HFF-Myc (cell line): ENCODE measurements at regions not wholly inside any gene's neighbourhood (a gene's known extent, or its start where the extent isn't known, plus 50 kb on each side); places are given as distances from the start of the nearest gene placed in this dataset.

Source experiments
- DNase-seq: peaks from one replicate; pipeline ENCODE4 v3.0.0-alpha.2; 2011; ENCODE audit warnings: low read depth; ENCODE audit errors: extremely low read depth
- H3K4me3 ChIP-seq: replicated peaks from 2 replicates; pipeline ENCODE4 v1.5.1; 2011; ENCODE audit warnings: low read depth, mild to moderate bottlenecking, control low read depth, low read length
- TF ChIP-seq, protein P1 (sequence below): IDR thresholded peaks from 2 replicates; pipeline ENCODE4 v1.5.1; 2012; ENCODE audit warnings: mild to moderate bottlenecking, low read depth, low read length, control low read depth; ENCODE audit errors: missing control alignments

DNA sequence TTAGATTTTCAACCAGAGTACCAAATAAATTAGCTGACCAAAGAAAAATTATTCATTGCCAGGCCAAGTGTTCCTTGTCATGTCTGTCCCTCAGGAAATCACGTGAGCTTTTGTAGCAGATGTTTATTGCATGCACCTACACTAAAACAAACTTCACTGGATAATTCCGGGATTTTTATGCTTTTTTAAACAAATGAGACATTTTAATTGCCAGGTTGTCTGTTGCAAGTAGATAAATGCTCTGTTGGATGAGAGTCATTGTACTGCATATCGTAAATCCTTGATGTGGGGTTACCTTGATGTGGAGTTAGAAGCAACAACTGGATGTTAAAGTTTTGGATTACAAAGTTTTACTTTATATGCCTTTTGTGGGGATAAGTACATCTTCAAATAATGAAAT, 1187.7 kb upstream of the PCDH9 start:
- DNase-seq: no peak
- TF ChIP-seq, protein P1, sequence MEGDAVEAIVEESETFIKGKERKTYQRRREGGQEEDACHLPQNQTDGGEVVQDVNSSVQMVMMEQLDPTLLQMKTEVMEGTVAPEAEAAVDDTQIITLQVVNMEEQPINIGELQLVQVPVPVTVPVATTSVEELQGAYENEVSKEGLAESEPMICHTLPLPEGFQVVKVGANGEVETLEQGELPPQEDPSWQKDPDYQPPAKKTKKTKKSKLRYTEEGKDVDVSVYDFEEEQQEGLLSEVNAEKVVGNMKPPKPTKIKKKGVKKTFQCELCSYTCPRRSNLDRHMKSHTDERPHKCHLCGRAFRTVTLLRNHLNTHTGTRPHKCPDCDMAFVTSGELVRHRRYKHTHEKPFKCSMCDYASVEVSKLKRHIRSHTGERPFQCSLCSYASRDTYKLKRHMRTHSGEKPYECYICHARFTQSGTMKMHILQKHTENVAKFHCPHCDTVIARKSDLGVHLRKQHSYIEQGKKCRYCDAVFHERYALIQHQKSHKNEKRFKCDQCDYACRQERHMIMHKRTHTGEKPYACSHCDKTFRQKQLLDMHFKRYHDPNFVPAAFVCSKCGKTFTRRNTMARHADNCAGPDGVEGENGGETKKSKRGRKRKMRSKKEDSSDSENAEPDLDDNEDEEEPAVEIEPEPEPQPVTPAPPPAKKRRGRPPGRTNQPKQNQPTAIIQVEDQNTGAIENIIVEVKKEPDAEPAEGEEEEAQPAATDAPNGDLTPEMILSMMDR: no peak

DNA sequence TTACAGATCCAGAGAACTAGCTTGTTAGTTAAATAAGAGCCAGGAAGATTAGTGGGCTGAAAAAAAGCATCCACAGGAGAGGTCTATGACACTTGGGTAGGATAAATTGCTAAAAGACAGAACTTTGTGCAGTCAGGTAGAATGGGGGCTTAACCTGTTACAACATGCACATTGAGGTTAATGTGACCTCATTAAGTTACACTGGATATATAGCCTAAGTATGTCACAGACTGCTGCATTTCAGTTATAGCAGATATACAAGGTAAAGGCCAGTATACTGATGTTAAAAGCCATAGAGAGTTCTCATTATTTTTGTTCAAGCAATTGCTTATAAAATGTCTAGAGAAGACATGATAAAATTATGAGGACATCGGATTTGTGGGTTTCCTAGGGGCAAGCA, 1179.9 kb upstream of the PCDH9 start:
- H3K4me3 ChIP-seq: no peak overlapping the region
- DNase-seq: no peak
- TF ChIP-seq, protein P1: no peak

More for the DNA sequence above, 1187.7 kb upstream of the PCDH9 start:
- no peak overlapping the region for H3K4me3 ChIP-seq

DNA sequence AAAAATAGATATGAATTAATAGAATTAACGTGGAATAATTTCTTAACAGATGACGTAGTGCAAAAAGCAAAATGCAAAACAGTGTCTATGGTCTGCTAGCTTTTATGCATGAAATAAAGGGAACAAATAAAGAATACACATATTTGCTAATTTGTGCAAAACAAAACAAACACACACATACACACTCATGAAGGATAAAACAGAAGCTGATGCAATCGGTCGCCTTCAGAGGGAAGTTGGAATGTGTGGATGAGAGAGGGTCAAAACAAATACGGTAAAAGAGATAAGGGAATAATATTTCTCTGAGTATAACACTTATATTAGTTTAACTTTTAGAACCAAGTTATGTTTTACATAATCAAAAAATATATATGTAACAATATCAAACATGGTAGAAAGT, 1160.9 kb upstream of the PCDH9 start:
- H3K4me3 ChIP-seq: no peak overlapping the region
- no peak for DNase-seq
- TF ChIP-seq, protein P1: no peak

DNA sequence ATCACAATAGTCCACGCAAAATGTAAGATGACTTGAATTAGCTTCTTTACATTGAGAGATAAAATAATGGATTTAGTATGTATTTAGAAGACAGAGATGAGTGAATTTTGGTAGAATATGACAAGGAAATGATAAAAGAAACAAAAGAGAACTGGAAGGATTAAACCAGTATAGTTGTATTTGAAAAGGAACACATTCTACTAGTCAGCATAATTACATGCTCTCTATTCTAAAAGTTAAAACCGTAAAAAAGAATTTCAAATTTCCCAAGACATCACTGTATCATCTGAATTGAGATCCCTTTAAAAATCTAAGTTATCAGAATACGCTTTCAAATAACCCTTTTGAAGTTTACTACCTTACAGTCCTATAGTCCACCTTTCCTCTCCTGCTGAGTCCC, 1156.7 kb upstream of the PCDH9 start:
- no peak overlapping the region for H3K4me3 ChIP-seq
- no peak for DNase-seq
- TF ChIP-seq, protein P1: no peak

DNA sequence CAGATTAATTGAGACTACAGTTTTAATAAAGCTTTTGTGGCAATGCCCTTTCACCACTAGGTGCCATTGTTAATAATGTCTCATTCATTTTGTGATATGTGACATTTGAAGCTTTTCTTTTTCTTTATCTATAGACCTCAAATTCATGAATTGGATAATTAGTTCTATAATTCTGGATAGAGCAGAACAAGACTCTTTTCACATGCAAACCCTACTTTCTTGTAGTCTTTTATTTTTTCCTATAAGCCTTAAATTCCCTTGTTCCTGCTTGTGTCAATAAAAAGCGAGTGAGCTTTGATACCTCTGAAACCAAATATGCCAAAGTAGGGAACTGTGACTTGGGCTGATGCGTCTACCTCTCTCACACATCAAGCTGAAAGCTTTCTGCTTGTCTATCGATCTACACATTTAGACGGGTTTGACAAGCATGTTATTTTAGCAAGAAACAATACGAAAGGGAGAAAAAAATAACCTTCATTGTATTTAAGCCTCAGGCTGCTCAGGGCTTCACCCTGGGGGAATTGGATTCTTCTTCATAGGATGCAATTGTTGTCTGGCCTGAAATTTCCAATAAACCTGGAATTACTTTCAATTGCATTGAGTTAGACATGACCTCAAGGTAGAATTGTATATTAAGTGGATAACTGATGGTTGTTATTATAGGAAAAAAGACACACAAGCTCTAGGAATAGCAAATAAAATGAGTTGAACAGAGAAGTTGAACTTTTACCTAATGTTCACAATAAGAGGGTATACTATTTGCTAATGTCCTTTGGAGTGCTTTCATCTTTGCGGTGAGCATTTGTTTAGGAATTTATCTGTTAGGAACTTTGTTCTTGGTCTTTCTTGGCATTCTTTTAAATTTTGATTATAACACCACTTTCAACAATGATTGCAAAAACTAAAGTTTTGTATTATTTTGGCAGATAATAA, 1150.2 kb upstream of the PCDH9 start:
- TF ChIP-seq, protein P1: no peak
- H3K4me3 ChIP-seq: no peak overlapping the region
- no peak for DNase-seq

DNA sequence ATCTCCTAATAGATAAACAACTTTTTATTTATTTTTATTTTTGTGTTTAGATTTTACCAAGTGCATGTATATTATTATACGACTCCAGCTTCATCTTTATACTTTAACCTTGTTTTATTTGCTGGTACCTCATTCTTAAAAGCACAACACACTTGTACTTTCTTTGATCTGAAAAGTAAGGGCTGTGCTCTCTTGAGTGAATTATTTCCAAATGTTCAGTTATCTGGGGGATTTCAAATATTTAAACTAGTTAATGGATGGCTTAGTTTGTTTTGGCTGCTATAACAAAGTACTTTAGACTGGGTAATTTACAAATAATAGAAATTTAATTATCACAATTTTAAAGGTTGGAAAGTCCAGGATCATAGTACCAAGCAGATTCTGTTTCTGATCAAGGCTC, 1148.2 kb upstream of the PCDH9 start:
- no peak overlapping the region for H3K4me3 ChIP-seq
- TF ChIP-seq, protein P1: no peak
- DNase-seq: no peak
